ENCODE measurements at regions not wholly inside any gene's neighbourhood (a gene's known extent, or its start where the extent isn't known, plus 50 kb on each side); places are given as distances from the start of the nearest gene placed in this dataset.
A peak's percentile ranks its signal among the peaks of the same experiment; 100 is the strongest.

DNA sequence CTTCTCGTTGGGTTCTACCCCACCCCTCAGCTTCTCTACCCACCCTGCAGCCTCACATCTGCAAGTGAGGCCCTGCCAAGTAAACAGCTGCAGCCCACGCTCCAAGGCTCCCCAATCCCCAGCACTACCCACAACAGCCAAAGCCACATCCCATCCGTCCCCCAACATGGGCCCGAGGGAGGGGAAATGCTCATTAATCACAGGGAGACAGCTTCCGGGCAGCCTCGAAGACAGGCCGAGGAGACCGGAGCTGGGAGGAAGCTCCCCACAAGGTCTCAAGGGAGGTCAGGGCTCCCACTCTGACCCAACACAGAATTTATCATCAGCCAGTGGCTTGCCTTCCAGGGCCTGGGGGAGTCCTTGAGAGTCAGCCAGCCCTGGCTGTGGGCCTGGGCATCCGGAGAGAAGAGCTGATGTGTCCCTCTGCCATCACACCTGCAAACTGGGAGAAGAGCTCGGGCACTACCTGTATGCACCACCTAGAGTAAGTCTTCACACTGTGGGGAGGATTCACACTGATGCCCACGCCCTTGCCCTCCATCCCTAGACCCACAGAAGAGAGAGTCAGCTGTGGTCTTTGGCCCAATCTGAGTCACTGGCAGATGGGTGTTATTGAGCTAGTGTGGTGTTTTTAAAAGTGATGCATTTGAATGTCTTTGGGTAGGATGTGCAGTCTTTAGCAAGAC, 115.5 kb upstream of the ZMIZ1 start:
- H3K27ac ChIP-seq (replicated peaks) = peak overlapping the region; percentile 61
- no peaks in the 10 kb centered on the region for H3K27me3 ChIP-seq (ENCODE audit: low read depth)
- TF ChIP-seq, protein P1, sequence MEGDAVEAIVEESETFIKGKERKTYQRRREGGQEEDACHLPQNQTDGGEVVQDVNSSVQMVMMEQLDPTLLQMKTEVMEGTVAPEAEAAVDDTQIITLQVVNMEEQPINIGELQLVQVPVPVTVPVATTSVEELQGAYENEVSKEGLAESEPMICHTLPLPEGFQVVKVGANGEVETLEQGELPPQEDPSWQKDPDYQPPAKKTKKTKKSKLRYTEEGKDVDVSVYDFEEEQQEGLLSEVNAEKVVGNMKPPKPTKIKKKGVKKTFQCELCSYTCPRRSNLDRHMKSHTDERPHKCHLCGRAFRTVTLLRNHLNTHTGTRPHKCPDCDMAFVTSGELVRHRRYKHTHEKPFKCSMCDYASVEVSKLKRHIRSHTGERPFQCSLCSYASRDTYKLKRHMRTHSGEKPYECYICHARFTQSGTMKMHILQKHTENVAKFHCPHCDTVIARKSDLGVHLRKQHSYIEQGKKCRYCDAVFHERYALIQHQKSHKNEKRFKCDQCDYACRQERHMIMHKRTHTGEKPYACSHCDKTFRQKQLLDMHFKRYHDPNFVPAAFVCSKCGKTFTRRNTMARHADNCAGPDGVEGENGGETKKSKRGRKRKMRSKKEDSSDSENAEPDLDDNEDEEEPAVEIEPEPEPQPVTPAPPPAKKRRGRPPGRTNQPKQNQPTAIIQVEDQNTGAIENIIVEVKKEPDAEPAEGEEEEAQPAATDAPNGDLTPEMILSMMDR (IDR thresholded peaks at IDR 0.05; ENCODE audit: borderline replicate concordance) = no peak
- H3K9me3 ChIP-seq (replicated peaks) = no peaks in the 10 kb centered on the region
- H3K4me1 ChIP-seq = peaks cover 31% of the 10 kb centered on the region
- H3K4me3 ChIP-seq = no peak overlapping the region
- no peaks in the 10 kb centered on the region for H3K36me3 ChIP-seq
- peak; percentile 45 for DNase-seq
- intact Hi-C loops (cut with micrococcal nuclease) = no loop called here

DNA sequence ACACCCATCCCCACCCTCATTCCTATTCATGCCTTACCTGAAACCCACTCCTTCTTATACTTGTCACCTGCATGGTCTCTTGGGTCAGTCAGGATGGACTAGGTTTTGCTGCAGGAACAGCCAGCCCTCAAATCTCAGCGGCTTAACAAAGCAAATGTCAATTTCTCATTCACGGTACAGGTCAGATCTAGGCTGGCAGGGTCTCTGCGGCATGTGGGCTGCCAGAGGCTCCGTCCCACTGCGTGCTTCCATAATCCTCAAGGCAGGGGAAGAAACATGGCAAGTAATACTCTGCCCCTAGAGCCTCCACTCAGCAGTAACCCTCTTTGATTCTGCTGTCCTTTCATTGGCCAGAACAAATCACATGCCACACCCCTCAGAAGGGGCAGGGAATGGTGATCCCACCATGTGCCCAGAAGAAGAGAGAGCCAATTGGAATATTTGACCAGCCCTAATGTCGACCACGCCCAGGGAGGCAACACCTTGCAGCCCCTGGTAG, 114.9 kb upstream of the ZMIZ1 start:
- no peak for DNase-seq
- TF ChIP-seq, protein P1 (IDR thresholded peaks at IDR 0.05; ENCODE audit: borderline replicate concordance) = no peak
- intact Hi-C loops (cut with micrococcal nuclease) = no loop called here
- H3K36me3 ChIP-seq = no peaks in the 10 kb centered on the region
- no peaks in the 10 kb centered on the region for H3K9me3 ChIP-seq (replicated peaks)
- H3K27ac ChIP-seq (replicated peaks) = no peak overlapping the region
- no peak overlapping the region for H3K4me3 ChIP-seq
- H3K4me1 ChIP-seq = peaks cover 31% of the 10 kb centered on the region
- no peaks in the 10 kb centered on the region for H3K27me3 ChIP-seq (ENCODE audit: low read depth)

DNA sequence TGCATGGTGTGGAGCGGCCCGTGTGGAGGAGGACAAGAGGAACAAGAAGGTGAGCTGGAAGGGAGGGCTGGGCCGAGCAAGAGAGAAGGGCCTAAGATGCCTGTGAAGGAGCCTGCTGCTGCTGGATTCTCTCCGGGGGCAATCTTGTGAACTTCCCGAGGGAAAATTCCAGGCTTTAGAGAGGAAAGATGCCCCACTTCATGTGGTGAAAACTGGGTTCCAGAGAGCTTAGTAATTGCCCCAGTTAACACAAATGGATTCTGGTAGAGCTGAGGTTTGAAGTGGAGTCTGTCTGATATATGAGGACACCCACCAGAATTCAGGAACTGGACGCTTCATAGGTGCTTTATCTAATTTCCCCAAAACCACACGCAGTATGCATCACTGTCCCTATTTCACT, 114.1 kb upstream of the ZMIZ1 start:
- Histone ChIP-seq H3K27ac (replicated peaks) (no peak overlapping the region), H3K4me3 (no peak overlapping the region), H3K4me1 (peaks cover 31% of the 10 kb centered on the region), H3K27me3 (ENCODE audit: low read depth) (no peaks in the 10 kb centered on the region), H3K36me3 (no peaks in the 10 kb centered on the region), H3K9me3 (replicated peaks) (no peaks in the 10 kb centered on the region)
- intact Hi-C loops (cut with micrococcal nuclease) = no loop called here
- no peak for DNase-seq
- TF ChIP-seq, protein P1 (IDR thresholded peaks at IDR 0.05; ENCODE audit: borderline replicate concordance) = no peak

DNA sequence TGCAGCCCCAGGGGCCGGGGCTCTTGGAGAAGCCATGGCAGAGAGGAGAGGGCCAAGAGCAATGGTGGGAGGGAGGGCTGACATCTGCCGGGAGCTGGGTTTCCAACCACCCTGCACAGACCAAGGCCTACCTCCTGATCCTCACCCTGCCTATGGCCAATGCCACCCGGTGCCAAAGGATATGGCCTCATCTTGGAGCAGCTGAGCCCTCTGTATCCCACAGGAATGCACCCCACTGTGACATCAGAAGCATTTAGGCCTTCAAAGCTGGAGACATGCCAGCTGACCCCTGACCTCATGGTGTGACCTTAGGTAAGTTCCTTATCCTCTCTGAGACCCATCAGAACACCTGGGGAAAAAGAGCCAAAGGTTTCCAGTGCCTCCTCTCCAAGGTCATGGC, 113.6 kb upstream of the ZMIZ1 start:
- Histone ChIP-seq H3K4me1 (peaks cover 36% of the 10 kb centered on the region), H3K9me3 (replicated peaks) (no peaks in the 10 kb centered on the region), H3K27ac (replicated peaks) (no peak overlapping the region), H3K4me3 (no peak overlapping the region), H3K27me3 (ENCODE audit: low read depth) (no peaks in the 10 kb centered on the region), H3K36me3 (no peaks in the 10 kb centered on the region)
- intact Hi-C loops (cut with micrococcal nuclease) = no loop called here
- DNase-seq = no peak
- TF ChIP-seq, protein P1 (IDR thresholded peaks at IDR 0.05; ENCODE audit: borderline replicate concordance) = no peak

DNA sequence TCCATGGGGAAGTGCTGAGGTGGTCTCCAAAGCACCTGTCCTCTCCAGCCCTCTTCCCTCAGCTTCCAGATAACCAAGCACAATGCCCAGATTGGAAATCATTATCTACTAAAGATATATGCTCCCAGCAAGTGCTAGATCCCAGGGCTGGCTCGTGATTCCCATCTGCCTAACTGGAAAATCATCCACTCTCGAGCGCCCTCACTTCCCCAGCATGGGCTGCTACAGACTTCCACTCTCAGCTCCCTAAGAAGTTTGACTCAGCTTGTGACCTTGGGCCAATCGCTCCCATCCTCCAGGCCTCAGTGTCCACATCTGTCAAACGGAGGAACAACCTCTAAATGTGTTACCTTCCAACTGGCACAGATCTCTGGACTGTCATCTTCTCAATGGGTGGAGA, 112.4 kb upstream of the ZMIZ1 start:
- Histone ChIP-seq H3K9me3 (replicated peaks) (no peaks in the 10 kb centered on the region), H3K27me3 (ENCODE audit: low read depth) (no peaks in the 10 kb centered on the region), H3K36me3 (no peaks in the 10 kb centered on the region), H3K4me3 (no peak overlapping the region), H3K4me1 (peaks cover 38% of the 10 kb centered on the region), H3K27ac (replicated peaks) (no peak overlapping the region)
- intact Hi-C loops (cut with micrococcal nuclease) = no loop called here
- no peak for DNase-seq
- TF ChIP-seq, protein P1 (IDR thresholded peaks at IDR 0.05; ENCODE audit: borderline replicate concordance) = no peak
